ENCODE measurements at regions not wholly inside any gene's neighbourhood (a gene's known extent, or its start where the extent isn't known, plus 50 kb on each side); places are given as distances from the start of the nearest gene placed in this dataset.

DNA sequence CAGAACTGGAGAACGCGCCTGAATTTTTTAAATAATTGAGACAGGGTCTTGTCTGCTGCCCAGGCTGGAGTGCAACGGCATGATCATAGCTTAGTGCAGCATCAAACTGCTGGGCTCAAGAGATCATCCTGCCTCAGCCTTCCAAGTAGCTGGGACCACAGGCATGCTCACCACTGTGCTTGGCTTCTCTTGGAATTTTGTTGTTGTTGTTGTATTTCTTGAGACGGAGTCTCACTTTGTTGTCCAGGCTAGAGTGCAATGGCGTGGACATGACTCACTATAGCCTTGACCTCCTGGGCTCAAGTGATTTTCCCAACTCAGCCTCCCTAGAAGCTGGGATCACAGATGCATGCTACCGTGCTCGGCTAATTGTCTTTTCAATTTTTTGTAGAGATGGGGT lies 58.4 kb upstream of the DAB2IP start:
- no peaks in the 10 kb centered on the region for H3F3A ChIP-seq (ENCODE audit: insufficient read depth, low read length)
- H3K4me1 ChIP-seq (ENCODE audit: insufficient read depth, low read length, severe bottlenecking), result no peaks in the 10 kb centered on the region
- H2AFZ ChIP-seq (ENCODE audit: low read length), result no peak overlapping the region
- H3K4me2 ChIP-seq (ENCODE audit: low read length), result no peak overlapping the region
- no peaks in the 10 kb centered on the region for H3K79me2 ChIP-seq (ENCODE audit: insufficient read depth, low read length)
- no peaks in the 10 kb centered on the region; the same call in 1 of the 2 replicates for H3K27me3 ChIP-seq (ENCODE audit: insufficient read depth, low read length)
- H3K27ac ChIP-seq (ENCODE audit: low read depth, low read length, poor library complexity, severe bottlenecking), result no peak overlapping the region
- H3K9me2 ChIP-seq (ENCODE audit: low read depth, low read length), result no peaks in the 10 kb centered on the region
- no peaks in the 10 kb centered on the region for H3K36me3 ChIP-seq (ENCODE audit: insufficient read depth, low read length)
- H3K4me3 ChIP-seq (ENCODE audit: low read depth, low read length, poor library complexity, severe bottlenecking), result no peak overlapping the region
- no peak for TF ChIP-seq EZH2 (IDR thresholded peaks at IDR 0.05; ENCODE audit: borderline replicate concordance, low read length)
- TF ChIP-seq, protein P1, sequence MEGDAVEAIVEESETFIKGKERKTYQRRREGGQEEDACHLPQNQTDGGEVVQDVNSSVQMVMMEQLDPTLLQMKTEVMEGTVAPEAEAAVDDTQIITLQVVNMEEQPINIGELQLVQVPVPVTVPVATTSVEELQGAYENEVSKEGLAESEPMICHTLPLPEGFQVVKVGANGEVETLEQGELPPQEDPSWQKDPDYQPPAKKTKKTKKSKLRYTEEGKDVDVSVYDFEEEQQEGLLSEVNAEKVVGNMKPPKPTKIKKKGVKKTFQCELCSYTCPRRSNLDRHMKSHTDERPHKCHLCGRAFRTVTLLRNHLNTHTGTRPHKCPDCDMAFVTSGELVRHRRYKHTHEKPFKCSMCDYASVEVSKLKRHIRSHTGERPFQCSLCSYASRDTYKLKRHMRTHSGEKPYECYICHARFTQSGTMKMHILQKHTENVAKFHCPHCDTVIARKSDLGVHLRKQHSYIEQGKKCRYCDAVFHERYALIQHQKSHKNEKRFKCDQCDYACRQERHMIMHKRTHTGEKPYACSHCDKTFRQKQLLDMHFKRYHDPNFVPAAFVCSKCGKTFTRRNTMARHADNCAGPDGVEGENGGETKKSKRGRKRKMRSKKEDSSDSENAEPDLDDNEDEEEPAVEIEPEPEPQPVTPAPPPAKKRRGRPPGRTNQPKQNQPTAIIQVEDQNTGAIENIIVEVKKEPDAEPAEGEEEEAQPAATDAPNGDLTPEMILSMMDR (IDR thresholded peaks at IDR 0.05; ENCODE audit: low read length), result no peak
- no peaks in the 10 kb centered on the region for H4K20me1 ChIP-seq (ENCODE audit: insufficient read depth, low read length)
- no peak overlapping the region for H3K9ac ChIP-seq (ENCODE audit: low read length)
- H3K9me3 ChIP-seq (ENCODE audit: low read length), result peaks cover 4% of the 10 kb centered on the region

DNA sequence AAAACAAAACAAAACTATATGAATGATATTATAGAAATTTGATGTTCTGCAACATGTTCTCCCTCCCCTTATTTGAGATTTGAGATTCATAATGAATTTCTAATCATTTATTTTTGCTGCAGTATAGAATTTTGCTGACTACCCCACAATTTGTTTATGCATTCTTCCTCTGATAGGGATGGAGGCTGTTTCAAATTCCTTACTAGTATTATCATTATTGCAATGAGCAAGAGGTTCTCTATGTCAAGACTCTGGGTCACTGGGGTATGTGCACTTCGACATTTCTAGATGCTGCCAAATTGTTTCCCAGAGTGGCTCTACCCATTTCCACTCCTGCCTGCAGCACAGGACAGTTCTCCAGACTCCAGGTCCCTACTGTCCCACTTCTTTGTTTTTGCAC lies 54.9 kb upstream of the DAB2IP start:
- TF ChIP-seq, protein P1 (IDR thresholded peaks at IDR 0.05; ENCODE audit: low read length), result no peak
- no peak for TF ChIP-seq EZH2 (IDR thresholded peaks at IDR 0.05; ENCODE audit: borderline replicate concordance, low read length)
- Histone ChIP-seq H2AFZ (ENCODE audit: low read length) (no peak overlapping the region), H3K9me2 (ENCODE audit: low read depth, low read length) (no peaks in the 10 kb centered on the region), H3K4me1 (ENCODE audit: insufficient read depth, low read length, severe bottlenecking) (no peaks in the 10 kb centered on the region), H3K9ac (ENCODE audit: low read length) (no peak overlapping the region), H3K36me3 (ENCODE audit: insufficient read depth, low read length) (no peaks in the 10 kb centered on the region), H3K27ac (ENCODE audit: low read depth, low read length, poor library complexity, severe bottlenecking) (no peak overlapping the region), H3K4me2 (ENCODE audit: low read length) (no peak overlapping the region), H3K27me3 (ENCODE audit: insufficient read depth, low read length) (no peaks in the 10 kb centered on the region; the same call in 1 of the 2 replicates), H3K9me3 (ENCODE audit: low read length) (peaks cover 4% of the 10 kb centered on the region), H3F3A (ENCODE audit: insufficient read depth, low read length) (no peaks in the 10 kb centered on the region), H3K79me2 (ENCODE audit: insufficient read depth, low read length) (no peaks in the 10 kb centered on the region), H4K20me1 (ENCODE audit: insufficient read depth, low read length) (no peaks in the 10 kb centered on the region), H3K4me3 (ENCODE audit: low read depth, low read length, poor library complexity, severe bottlenecking) (no peak overlapping the region)

DNA sequence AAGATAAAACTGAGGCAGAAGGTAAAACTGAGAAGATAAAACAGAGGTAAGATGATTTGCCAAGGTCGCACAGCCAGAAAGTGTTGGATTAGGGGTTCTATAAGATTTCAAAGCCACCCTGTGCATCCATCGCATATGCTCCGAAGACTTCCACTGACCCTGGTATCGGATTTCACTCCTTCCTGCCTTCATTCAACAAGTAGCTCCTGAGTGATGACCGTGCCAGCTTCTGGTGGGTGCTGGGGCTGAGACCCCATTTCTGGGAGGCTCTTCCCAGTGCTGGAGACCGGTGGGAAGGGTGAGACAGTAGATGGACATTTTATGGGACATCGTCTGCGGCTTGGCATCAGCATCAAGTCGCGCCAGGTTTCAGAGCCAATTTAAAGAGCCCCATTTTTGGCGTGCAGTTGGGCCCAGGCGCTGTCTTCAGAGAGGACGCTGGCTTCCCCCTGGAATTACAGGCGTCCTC lies 53.7 kb upstream of the DAB2IP start:
- Histone ChIP-seq H3K27ac (ENCODE audit: low read depth, low read length, poor library complexity, severe bottlenecking) (no peak overlapping the region), H3K4me3 (ENCODE audit: low read depth, low read length, poor library complexity, severe bottlenecking) (no peak overlapping the region), H3K27me3 (ENCODE audit: insufficient read depth, low read length) (no peaks in the 10 kb centered on the region; the same call in 1 of the 2 replicates), H3K9me2 (ENCODE audit: low read depth, low read length) (no peaks in the 10 kb centered on the region), H3K4me2 (ENCODE audit: low read length) (no peak overlapping the region), H3K4me1 (ENCODE audit: insufficient read depth, low read length, severe bottlenecking) (no peaks in the 10 kb centered on the region), H3K9ac (ENCODE audit: low read length) (no peak overlapping the region), H2AFZ (ENCODE audit: low read length) (no peak overlapping the region), H3K9me3 (ENCODE audit: low read length) (peaks cover 4% of the 10 kb centered on the region), H3K79me2 (ENCODE audit: insufficient read depth, low read length) (no peaks in the 10 kb centered on the region), H4K20me1 (ENCODE audit: insufficient read depth, low read length) (no peaks in the 10 kb centered on the region), H3K36me3 (ENCODE audit: insufficient read depth, low read length) (no peaks in the 10 kb centered on the region), H3F3A (ENCODE audit: insufficient read depth, low read length) (no peaks in the 10 kb centered on the region)
- TF ChIP-seq, protein P1 (IDR thresholded peaks at IDR 0.05; ENCODE audit: low read length), result no peak
- no peak for TF ChIP-seq EZH2 (IDR thresholded peaks at IDR 0.05; ENCODE audit: borderline replicate concordance, low read length)

Measured in OCI-LY1 (cell line).